GM19238 (cell line): ENCODE measurements at regions not wholly inside any gene's neighbourhood (a gene's known extent, or its start where the extent isn't known, plus 50 kb on each side); places are given as distances from the start of the nearest gene placed in this dataset.
"Not testable (repeated sequence)": the region's sequence is repeated elsewhere in the genome, so short reads cannot be mapped to it uniquely, and the experiment has no call there.

ENCODE experiments used
- DNase-seq: peaks from one replicate; pipeline ENCODE4 v3.0.0; 2011; ENCODE audit warnings: low spot score; ENCODE audit not compliant: insufficient read length

DNA sequence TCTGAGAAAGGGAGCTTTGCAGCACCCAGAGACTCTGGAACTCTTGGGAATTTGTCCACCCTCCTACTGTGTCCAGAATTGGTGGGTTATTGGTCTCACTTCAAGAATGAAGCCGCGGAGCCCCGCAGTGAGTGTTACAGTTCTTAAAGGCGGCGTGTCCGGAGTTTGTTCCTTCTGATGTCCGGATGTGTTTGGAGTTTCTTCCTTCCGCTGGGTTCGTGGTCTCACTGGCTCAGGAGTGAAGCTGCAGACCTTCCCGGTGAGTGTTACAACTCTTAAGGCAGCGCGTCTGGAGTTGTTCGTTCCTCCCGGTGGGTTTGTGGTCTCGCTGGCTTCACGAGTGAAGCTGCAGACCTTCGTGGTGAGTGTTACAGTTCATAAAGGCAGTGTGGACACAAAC is 824.7 kb downstream of the LRRTM4 start:
- not testable (repeated sequence) for DNase-seq

DNA sequence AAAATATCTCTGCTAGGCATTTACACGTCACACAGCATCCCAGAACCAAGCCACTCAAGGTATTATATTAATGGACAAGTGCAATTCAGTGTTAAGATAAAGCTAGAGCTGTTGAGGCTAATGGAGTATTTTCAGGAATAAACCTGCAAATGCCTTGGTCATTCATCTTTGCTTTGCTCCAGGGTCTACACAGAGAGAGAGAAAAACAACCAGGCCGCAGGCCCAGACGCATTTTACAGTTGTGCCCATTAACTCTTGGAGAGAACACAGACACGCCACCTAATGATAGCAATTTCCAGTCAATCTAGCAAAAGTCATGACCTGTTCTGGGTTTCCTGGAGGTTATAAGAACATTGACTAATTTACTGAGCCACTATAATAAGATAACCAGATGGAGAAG is 829.3 kb downstream of the LRRTM4 start:
- no peak for DNase-seq

DNA sequence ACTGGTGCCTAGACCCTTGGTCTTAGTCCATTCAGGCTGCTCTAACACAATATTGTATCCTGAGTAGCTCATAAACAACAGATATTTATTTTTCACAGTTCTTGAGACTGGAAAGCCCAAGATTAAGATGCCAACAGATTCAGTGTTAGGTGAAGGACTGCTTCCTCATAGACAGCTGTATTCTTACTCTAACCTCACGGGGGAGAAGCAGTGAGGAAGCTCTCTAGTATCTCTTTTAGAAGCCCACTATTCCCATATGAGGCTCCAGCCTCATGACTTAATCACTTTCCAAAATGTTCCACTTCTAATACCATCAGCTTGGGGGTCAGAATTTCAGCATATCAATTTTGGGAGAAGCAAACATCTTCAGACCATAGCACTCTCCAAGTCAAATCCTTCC is 833.4 kb downstream of the LRRTM4 start:
- no peak for DNase-seq

DNA sequence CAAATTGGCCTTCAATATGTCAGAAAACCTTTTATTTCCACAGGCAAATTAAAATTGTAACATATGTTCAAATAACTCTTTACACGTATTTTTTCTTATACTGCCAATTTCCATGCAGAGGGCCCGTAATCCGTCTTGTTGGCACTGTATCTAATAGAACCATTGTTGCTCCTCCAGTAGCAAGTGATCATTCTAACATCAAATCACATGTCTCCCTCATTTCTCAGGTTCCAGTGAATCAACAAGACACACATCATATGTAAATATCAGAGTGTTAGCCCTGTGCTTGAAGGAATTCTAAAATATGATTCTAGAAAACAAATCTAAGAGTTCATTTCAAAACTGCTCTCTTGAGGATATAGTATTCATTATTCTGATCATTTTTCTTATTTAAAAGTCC is 834.3 kb downstream of the LRRTM4 start:
- no peak for DNase-seq

DNA sequence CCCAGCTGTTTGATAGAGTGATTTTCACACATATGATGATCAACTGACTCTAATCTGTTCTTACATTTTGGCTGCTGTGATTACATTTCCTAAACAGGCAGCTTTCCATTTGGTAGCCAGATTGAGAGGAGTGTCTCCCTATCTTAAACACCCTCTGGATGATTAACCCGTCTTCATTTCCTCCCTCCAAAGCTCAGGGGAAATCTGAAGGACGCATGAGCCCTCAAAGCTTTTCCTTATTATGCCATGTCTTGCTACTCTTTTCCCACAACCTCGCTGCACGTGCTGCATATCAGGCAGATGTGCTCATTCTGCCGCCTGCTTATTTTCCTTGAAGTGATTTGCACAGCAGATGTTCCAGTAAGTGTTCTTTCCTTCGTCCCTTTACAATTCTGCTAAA is 837.4 kb downstream of the LRRTM4 start:
- no peak for DNase-seq

DNA sequence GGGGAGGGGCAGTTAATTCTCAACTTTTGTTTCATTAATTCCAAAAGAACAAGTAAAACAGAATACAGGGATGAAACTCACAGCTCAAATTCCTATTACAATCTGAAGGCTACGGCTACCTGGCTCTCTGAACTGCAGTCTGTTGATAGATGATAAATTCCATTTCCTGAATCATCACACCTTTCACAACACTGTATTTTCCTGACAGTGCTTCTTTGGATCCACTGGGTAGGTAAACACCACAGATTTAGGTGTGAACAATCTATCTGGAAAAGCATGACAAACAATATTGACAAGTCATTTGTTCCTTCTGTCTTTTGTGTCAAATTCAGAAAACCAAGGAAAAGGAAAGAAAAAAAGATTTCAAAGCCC is 843.2 kb downstream of the LRRTM4 start:
- DNase-seq, result no peak

DNA sequence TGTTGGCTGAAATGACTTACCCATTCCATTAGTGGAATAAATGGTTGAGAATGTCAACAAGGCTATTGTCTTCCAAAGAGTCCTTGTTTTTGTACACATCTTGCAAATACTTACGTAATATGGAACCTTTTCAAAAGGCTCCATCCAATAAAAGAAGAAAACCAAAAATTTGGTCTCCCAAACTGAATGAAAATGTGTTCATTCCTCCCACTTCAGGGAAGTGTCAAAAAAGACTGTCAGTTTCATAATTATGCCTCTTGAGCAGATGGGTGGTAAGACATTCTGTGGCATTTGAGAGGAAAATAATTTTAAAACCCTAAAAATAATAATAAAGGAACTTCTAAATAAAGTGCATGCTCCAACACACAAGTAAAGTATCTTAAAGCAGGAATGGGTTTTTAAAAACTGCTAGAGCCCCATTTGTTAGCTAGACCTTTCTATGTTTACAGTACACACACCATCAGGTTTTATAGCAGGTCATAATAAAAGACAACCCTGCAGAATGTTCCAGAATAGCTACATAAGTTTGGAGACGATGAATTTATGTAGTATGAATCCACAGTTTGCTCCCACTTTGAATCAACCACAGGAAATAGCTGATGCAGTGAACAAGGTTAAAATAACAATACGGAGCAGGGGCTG is 843.7 kb downstream of the LRRTM4 start:
- DNase-seq, result no peak

DNA sequence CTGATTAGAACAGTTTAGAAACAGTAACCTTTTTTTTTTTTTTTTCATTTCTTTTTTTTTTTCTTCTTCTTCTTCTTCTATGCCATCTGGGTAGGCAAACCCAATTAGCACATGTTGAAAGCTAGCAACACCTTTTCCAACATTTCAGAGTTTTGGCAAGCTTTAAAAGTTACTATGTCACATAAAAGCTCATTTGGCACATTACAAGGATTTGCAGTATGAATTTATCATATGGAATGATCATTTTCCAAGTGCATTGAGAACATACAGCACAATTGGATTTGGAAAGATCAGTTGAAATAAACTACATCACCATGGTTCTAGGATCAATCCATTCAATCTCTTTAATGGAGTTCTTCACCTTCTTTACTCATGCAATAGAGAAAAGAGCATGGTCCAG is 847.0 kb downstream of the LRRTM4 start:
- DNase-seq, result no peak

DNA sequence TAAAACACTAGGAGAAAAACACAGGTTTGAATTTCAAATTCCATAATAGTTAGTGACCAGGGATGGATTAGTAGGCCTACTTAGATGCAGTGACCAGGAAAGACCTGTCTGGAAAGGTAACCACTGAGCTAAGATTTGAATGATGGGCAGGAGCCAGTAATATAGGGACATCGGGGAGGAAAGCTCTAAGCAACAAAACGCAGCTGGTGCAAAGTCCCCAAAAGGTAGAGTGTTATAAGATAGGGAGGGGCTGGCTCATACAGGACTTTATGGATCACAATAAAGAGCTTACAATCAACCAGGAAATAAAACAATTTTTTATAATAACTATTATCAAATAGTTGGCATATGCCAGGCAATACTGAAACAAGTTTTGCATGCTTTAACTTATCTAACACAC is 849.4 kb downstream of the LRRTM4 start:
- DNase-seq, result no peak

DNA sequence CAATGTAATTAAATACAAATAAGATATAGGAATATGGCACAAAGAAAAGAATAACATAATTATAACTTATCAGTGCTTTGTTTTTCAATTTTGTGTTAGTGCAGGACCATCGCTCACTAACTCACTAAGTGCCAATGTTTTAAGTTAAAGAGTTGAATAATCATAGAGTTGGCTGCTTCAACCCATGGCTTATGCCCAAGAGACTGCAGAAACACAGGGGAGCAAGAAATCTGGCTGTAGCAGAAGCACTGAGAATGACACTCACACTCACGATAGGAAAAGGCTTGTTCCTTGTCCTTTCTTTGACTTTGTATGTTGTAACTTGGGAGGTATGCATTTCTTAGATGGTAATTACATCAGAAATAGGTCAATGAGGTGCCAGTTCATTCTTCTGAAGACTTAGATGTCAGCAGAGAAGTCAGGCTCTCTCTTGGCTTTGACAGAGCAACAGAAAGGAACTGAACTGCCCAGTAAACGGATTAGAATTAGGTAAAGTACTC is 852.2 kb downstream of the LRRTM4 start:
- DNase-seq, result no peak

DNA sequence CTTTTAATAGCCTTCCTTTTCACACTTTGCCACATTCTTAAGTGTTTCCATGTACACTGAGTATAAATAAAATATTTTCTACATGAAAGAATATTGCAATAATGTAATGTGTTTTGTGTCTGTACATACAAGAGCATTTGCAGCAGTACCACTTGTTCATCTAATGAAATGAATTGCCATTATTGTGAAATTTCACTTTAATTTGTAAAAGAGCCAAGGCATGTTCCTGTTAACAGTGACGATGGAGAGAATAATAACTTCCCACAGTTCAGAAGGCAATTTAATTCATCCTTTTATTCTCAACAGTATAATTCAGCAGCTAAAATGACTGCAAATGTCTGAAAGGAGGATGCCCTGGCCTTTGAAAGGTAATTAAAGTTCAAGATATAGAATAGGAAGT is 853.9 kb downstream of the LRRTM4 start:
- no peak for DNase-seq

DNA sequence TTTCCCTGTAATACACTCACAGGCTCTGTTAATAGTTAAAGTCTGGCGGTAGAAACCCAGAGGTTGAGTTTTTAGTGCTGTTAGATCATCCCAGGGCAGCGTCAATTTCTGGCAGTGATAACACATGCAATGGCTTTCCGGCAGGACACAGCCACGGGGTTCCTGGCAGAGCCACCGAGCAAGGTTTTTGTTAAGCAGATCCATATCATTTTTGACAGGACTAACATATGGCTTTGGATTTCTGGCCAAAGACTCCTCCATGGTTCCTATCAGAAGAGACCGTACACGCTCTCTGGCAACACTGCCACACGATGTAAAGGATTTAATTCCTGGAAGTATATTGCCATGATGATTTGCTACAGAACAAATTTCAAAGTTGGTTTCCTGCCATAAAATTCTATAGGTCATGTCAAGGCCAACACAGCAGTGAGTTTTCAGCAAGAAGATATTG is 854.3 kb downstream of the LRRTM4 start:
- no peak for DNase-seq

DNA sequence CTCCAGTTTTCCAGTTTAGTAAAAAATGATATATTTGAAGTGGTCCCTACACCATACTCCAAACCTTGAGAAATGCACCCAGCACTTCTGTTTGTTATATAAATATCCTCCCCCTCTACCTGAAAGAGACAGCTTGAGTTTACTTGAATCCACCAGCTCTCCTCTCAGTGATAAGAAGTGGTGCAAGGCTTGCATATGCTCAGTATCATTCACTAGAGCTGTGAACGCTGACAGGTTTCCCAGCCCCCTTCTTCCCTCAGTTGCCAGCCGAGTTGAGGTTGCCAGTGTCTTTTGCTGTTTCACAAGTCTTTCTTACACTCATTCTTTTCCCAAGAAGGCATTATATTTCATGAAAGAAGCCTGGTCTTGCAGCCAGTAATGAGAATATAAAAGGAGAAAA is 880.0 kb downstream of the LRRTM4 start:
- DNase-seq, result no peak

DNA sequence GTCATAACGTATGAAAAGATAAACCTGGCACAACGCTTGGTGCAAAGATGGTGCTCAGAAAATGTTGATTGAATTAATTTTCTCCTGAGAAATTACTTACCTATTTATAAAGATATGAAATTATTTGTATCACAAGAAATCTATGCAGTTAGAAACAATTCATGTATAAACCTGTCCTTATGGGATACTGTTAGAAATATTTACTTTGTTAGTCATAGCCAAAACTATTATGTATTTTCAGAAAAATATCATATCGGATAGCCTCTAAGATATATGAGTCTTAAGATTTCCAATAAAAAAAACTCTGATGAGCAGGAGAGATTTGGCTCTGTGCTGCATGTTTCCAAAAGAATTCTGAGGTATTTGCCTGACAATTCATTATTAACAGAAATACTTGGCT is 880.7 kb downstream of the LRRTM4 start:
- no peak for DNase-seq

DNA sequence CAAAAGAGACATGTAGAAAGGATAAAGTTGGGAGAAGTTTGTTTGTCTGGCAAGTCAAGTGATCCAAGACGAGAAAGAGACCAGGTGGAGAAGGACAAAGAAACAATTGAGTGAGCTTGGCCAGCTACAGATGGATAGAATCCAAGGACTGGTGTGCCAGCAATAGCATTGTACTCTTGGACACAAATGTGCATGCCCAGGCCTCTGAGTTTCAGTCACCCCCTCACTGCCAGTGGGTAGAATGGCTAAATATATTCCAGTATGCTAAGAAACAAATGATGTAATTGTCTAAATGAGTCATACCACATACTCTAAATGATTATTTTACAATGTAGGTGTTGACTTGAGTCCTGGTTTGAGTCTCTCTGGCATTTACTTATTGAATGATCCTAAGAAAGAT is 881.3 kb downstream of the LRRTM4 start:
- DNase-seq, result no peak

DNA sequence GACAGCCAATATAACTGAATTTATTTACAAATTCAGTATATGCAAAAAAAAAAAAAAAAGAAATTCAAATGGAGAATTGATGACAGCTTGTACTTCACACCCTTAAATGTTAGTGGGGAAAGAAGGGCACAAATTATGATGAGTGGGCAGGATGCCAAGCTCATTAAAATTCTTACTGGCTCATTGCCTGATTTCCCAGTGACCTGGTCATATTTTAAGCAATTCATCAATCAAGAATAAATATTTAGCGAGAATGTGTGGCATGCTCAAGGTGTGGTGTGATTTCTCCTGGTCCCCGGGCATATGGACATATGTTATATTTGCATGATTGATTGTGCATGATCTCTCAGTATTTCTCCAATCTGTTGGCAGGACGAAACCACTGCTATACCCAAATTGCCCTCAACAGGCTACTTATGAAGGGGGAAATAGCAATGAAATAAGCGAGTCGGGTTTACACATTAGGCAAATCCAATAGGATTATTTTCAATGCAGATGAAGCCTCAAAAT is 883.0 kb downstream of the LRRTM4 start:
- no peak for DNase-seq

DNA sequence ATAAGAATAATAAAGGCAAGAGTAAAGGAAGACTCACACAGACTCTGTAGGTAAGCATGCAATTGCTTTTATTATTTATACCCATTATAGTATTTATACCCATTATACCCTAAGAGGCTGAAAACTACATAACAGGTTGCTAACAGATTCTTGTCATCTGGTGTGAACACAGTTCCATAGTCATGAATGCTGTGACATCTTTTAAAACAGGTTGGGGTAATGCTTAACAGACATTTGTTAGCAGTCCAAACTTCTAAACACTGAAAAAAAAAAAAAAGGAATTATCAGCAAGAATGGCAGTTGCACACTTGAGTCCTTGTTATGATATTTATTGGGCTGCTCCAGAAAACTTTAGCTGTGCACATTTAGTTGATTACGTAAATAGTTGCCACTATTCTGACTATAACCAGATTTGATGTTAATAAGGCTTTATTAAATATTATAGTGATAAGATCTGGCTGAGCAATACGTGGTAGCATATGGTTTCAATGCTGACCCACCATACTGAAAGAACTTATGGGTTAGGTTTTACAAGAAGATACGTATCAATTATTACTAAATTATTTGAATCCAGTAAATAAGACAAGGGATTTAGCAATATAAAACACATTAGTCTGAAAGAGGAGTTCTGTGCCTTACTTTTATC is 888.8 kb downstream of the LRRTM4 start:
- DNase-seq, result no peak

DNA sequence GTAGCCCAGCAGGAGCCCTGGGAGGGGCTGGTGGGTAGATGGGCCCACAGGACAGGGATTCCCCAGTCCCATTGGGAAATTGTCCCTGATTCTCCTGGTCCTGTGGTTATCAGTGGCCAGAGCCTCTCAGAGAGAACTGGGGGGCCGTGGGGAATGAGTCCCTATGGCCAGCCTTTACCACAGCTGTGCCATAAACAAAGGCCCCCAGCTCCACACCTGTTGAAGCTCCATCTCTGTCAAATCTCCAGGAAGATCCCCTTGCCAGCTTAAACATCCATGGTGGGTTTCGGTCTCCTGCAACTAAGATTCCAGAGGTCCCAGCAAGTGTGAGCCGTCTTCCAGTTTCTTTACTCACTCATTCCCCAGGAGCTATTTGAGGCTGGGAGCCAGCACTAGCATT is 897.1 kb downstream of the LRRTM4 start:
- no peak for DNase-seq

DNA sequence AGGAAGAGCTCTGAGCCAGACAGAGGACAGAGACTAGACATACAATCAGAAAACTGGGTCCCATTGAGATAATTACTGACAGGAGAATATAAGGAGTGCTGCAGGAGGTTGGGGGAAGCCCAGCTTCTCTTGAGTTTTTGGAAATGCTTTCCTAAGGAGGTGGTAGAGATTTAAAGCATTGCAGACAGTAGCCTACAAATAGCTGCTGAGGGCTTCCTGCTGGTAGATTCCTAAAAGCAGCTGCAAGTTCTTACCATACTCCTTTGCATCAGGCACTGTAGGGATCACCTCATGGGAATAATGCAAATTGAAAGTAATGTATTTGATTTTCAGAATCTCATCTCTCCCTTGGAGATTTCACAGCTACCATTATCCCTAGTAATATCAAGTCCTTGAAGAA is 902.6 kb upstream of the GCFC2 start:
- no peak for DNase-seq

DNA sequence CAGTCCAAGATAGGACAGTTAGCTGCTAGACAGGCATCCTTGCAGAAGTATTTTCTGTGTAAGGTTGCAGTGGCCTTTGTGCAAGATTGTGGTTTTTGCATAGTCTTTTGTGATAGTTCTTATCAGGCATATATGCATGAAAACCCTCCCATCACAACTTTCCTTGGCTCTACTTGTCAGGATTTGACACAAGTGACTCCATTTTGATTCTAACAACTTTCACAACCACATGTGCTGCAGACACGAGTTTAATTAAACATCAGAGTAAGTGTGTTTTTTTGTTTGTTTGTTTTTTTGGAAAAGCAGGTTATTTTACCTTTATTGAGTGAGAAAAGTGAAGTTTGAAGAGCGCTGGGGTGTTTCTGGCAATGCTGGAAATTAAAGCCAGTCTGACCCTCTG is 902.0 kb upstream of the GCFC2 start:
- DNase-seq, result no peak

DNA sequence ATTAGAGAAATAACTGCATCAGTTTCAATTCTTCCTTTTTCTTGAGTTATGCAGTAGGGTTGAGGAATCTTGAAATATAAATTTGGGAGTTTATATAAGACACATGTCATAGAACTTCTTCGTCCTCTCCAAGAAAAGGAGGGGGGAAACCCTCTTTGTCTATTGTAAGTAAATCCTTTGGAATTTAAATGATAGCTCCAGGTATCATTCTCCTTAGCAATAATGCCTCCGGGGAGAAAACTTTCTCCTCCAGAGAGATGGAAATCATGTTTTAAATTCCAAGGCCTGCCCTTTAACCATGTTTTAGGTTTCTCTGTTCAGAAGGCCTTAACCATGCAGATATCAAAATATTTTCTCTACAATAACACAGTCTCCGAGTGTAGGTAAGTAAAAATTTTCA is 899.7 kb upstream of the GCFC2 start:
- DNase-seq, result no peak

DNA sequence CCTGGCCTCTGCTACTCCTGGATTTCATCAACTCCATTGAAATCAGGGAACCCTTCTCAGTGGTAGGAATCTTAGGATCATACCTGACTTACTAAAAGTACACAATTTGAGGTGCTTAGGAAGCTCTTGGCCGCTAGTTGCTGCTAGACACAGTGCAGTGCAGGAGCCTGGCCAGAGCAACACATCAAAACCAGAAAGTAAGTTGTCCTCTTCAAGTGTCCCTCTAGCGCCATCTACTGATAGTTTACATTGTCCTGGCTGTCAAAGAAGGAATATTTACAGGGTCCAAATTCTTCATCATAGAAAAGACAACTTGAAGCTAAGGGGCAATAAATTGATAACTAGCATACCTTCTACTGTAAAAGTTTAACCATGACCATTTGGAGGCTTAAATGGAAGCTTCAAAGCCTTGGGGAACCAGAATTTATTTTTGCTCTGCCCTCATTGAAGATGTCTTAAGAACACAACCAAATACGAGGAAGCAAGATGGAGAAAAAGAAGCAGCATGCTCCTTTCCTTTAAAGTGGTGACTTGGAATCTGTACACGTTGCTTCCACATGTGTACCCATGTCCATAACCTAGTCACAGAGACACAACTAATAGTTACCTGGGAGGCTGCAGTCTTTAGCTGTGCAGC is 889.1 kb upstream of the GCFC2 start:
- peak; percentile 28 for DNase-seq

DNA sequence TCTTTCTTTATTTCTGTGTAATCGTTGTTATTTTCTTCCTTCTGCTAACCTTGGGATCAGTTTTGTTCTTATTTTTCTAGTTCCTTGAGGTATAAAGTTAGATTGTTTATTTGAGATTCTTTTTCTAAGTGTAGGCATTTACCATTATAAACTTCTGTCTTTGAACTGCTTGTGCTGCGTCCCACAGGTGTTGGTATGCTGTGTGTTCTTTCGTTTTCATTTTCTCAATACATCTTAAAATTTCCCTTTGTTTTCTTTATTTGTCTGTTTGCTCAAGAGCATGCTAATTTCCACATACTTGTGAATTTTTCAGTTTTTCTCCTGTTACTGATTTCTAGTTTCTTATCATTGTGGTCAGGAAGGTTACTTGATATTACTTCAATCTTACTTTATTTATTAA is 873.8 kb upstream of the GCFC2 start:
- no peak for DNase-seq
